Psoas muscle (tissue), 7 donors: ENCODE measurements at regions not wholly inside any gene's neighbourhood (a gene's known extent, or its start where the extent isn't known, plus 50 kb on each side); places are given as distances from the start of the nearest gene placed in this dataset.

Experiments used
- ATAC-seq, 4 donors: fragments of 200-7000 bp; cut with Tn5 transposase; one replicate each; pipeline ENCODE4 v1.9.1; 2020; ENCODE audit warnings: moderate library complexity in 3 of 4, mild to moderate bottlenecking in 2 of 4
- DNase-seq, 2 donors: peaks; one replicate each; pipeline ENCODE4 v3.0.0-alpha.2; 2020
- H3K27ac ChIP-seq: fragments of 200-600 bp; one replicate; pipeline ENCODE4 v1.8.0; 2022
- H3K27me3 ChIP-seq, 3 donors: fragments of 200-600 bp in 1 of 3; one replicate each; pipeline versions ENCODE4 v1.6.1 to v1.8.0; 2013 to 2022; ENCODE audit warnings: low read length in 2 of 3, mild to moderate bottlenecking in 2 of 3, moderate library complexity in 1 of 3; ENCODE audit not compliant: insufficient read depth in 3 of 3
- H3K36me3 ChIP-seq, 2 donors: fragments of 200-600 bp in 1 of 2; one replicate each; pipeline versions ENCODE4 v1.6.1 to v1.8.0; 2013 to 2022; ENCODE audit warnings: low read depth in 1 of 2, mild to moderate bottlenecking in 1 of 2, moderate library complexity in 1 of 2; ENCODE audit not compliant: insufficient read depth in 1 of 2
- H3K4me1 ChIP-seq: fragments of 200-600 bp; one replicate; pipeline ENCODE4 v1.8.0; 2022
- H3K4me3 ChIP-seq: fragments of 200-600 bp; one replicate; pipeline ENCODE4 v1.8.0; 2022; ENCODE audit warnings: mild to moderate bottlenecking
- H3K9me3 ChIP-seq: fragments of 200-600 bp; one replicate; pipeline ENCODE4 v1.8.0; 2022
- CTCF ChIP-seq: fragments of 200-600 bp; IDR thresholded peaks from one replicate; pipeline ENCODE4 v1.8.0; 2022; ENCODE audit warnings: antibody characterized with exemption
- WGBS, 3 donors: extraction: QIAGEN DNeasy Blood & Tissue Kit; methylation state at CpG; one replicate each; pipeline versions ENCODE4 v1.1.6 to v1.1.7; 2013; 5-methylcytosine and 5-hydroxymethylcytosine counted together
- intact Hi-C, 2 donors: fragments of 100-400 bp; cut with DNase I; formaldehyde crosslinking; loops; one replicate each; pipeline versions ENCODE4 v1.11.0 to v1.14.2; 2022
- donor health status: healthy with polysubstance abuse.
- donor health status: DM: no; HTN: no; CAD: no; lungs with moderate emphysema.
- donor health status: Bipolar disorder and iron deficiency.
- donor health status: healthy.
- donor health status: DM: yes; HTN: yes; CAD: no.
- donor health status: DM: no; HTN: no; CAD: no.
- donor health status: DM: yes; HTN: yes; CAD: no.

DNA sequence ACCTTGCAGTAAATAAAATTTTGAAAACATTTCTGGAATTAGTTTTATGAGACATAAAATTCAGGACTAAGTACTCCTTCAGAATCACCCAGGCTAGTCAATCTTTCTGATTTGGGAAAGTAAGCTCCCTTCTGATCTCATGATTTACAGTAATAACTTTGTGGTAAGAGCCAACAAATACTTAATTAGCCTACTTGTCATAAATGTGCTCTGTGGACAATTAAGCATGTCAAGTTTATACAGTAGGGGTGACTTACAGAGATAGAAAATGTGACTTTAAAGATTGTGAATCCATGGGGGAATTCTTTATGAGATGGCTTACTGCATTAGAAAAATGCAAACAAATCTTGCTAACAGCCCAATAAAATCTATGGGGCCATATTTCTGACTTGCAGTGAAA, 616.9 kb upstream of the GHITM start:
- intact Hi-C loops: no loop called here
- H3K27me3 ChIP-seq: no peaks in the 10 kb centered on the region
- H3K9me3 ChIP-seq: no peaks in the 10 kb centered on the region
- no peak overlapping the region for H3K27ac ChIP-seq
- ATAC-seq (no peak), DNase-seq (no peak)
- TF ChIP-seq CTCF: no peak
- H3K4me1 ChIP-seq: no peaks in the 10 kb centered on the region
- no peaks in the 10 kb centered on the region for H3K36me3 ChIP-seq
- H3K4me3 ChIP-seq: no peak overlapping the region

DNA sequence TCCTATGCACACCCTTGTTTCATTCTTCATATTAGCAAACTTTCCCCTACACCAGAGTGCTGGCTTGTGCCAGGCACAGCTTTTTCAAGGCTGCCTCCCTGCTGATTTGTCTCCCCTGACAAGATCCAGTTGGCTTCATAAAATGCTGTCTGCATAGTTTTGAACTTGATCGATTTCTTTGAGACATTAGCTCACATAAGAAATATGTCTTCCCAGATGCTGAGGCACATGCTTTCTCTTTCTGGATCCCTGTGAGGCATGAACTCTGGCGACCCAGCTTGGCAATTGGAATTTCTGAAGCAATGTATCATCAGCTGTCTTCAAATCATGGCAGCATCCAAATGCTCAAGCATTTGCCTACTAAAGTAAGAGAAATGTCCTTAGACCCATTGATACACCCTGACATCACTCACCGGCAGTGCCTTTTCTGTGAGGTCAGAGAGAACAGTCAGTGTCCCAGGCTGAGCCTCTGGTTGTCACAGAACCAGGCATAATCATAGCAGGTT, 616.4 kb upstream of the GHITM start:
- DNase-seq: no peak
- Histone ChIP-seq H3K27me3 (no peaks in the 10 kb centered on the region), H3K9me3 (peaks cover 4% of the 10 kb centered on the region), H3K4me1 (no peaks in the 10 kb centered on the region), H3K36me3 (no peaks in the 10 kb centered on the region), H3K27ac (no peak overlapping the region), H3K4me3 (no peak overlapping the region)
- ATAC-seq: peak in 3 of 4 donors; percentile 21 to 42 (median 26)
- no peak for TF ChIP-seq CTCF
- intact Hi-C loops: no loop called here
- WGBS, 3 donors: 11 to 33% (median 19%) methylated on average over 3 of the region's 3 CpGs

DNA sequence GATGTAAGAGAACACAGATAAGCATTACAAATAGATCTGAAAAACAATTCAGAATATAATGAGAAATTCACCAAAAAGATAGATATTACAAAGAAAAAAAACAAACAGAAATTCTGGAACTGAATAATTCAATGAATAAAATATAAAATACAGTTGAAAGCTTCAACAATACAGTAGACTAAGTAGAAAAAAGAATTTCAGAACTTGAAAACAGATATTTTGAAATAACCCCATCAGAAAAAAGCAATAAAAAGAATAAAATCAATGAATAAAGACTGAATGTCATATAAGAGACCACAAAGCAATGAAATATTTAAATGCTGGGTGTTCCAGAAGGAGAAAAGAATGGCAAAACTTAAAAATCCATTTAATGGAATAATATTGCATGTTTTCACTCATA, 611.4 kb upstream of the GHITM start:
- no peak for DNase-seq
- Histone ChIP-seq H3K4me3 (no peak overlapping the region), H3K27ac (no peak overlapping the region), H3K4me1 (no peaks in the 10 kb centered on the region), H3K9me3 (peaks cover 8% of the 10 kb centered on the region), H3K36me3 (no peaks in the 10 kb centered on the region), H3K27me3 (no peaks in the 10 kb centered on the region)
- intact Hi-C loops: no loop called here
- TF ChIP-seq CTCF: no peak
- no peak for ATAC-seq

DNA sequence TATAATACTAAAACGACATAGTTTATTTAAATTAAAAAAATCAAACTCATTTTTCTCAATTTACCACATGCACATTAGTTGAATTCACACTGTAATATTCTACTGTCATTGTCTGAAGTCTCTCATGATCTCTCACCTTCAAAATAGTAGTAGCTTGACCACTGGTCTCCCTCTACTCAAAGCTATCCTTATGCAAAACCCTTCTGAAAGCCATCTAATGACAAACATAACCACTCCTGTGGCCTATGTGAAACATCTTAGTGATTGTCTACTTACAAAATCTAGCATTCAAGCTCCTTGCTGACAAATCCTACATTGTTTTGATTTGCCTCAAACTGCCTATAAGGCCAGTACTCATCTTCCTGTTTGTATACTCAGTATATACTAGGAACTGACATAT, 606.0 kb upstream of the GHITM start:
- WGBS, 3 donors: 32 to 54% (median 43%) methylated on average over 1 of the region's 1 CpG
- intact Hi-C loops: no loop called here

More for the DNA sequence above, 606.0 kb upstream of the GHITM start:
- DNase-seq (no peak), ATAC-seq (no peak)
- no peaks in the 10 kb centered on the region for H3K4me1 ChIP-seq
- peaks cover under 1% of the 10 kb centered on the region for H3K9me3 ChIP-seq
- no peak for TF ChIP-seq CTCF
- H3K27ac ChIP-seq: no peak overlapping the region
- H3K36me3 ChIP-seq: no peaks in the 10 kb centered on the region
- H3K27me3 ChIP-seq: no peaks in the 10 kb centered on the region
- no peak overlapping the region for H3K4me3 ChIP-seq
